Activated naive CD4-positive, alpha-beta T cell treated with anti-CD3 and anti-CD28 coated beads for 36 hours (primary cell): ENCODE measurements at regions not wholly inside any gene's neighbourhood (a gene's known extent, or its start where the extent isn't known, plus 50 kb on each side); places are given as distances from the start of the nearest gene placed in this dataset.

Experiments used
- CTCF ChIA-PET: fragments of 350-600 bp; sonication (Branson Sonifier 250); formaldehyde crosslinking; loops from one replicate; lab custom pipeline; 2021; ENCODE audit warnings: antibody characterized with exemption; lab: Charles Lee
- DNase-seq: peaks from one replicate; pipeline ENCODE4 v3.0.0-alpha.2; 2020
- H3K27ac Mint-ChIP-seq: one replicate; pipeline ENCODE4 v1.8.0; 2021; ENCODE audit warnings: mild to moderate bottlenecking, mixed read lengths
- H3K27me3 Mint-ChIP-seq: one replicate; pipeline ENCODE4 v1.8.0; 2021; ENCODE audit warnings: low read depth, mixed read lengths
- H3K36me3 Mint-ChIP-seq: one replicate; pipeline ENCODE4 v1.8.0; 2021; ENCODE audit warnings: low read depth, mixed read lengths
- H3K4me1 Mint-ChIP-seq: one replicate; pipeline ENCODE4 v1.8.0; 2021; ENCODE audit warnings: low read depth, mixed read lengths
- H3K4me3 Mint-ChIP-seq: one replicate; pipeline ENCODE4 v1.8.0; 2021; ENCODE audit warnings: mild to moderate bottlenecking, moderate library complexity, mixed read lengths
- H3K9me3 Mint-ChIP-seq: one replicate; pipeline ENCODE4 v1.8.0; 2021; ENCODE audit warnings: mixed read lengths
- intact Hi-C: fragments of 100-400 bp; cut with micrococcal nuclease; formaldehyde crosslinking; loops from one replicate; pipeline ENCODE4 v1.15.1; 2023

DNA sequence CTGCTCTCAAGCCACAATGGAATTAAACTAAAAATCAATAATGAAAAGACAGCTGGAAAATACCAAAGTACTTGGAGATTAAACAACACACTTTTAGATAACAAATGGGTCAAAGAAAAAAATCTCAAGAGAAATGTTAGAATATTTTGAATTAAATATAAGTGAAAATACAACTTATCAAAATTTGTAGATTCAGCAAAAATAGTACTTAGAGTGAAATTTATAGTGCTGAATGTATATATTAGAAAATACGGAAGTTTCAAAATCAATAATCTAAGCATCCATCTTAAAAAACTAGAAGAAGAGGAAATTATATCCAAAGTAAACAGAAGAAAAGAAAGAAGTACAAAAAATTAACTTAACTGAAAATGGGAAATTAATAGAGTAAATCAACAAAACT is 179.2 kb upstream of the CDH11 start:
- Mint-ChIP-seq H3K27me3 (no peaks in the 10 kb centered on the region), H3K27ac (no peak overlapping the region), H3K4me3 (no peak overlapping the region), H3K9me3 (peaks cover 5% of the 10 kb centered on the region), H3K36me3 (no peaks in the 10 kb centered on the region), H3K4me1 (no peaks in the 10 kb centered on the region)
- CTCF ChIA-PET: no interaction called here
- intact Hi-C loops: no loop called here
- DNase-seq: no peak

GRCh38 chr16:65297453-65297852 is 175.6 kb upstream of the CDH11 start:
- H3K36me3 Mint-ChIP-seq: no peaks in the 10 kb centered on the region
- intact Hi-C loops: no loop called here
- no peak overlapping the region for H3K4me3 Mint-ChIP-seq
- no peak overlapping the region for H3K27ac Mint-ChIP-seq
- CTCF ChIA-PET: no interaction called here
- H3K27me3 Mint-ChIP-seq: no peaks in the 10 kb centered on the region
- no peaks in the 10 kb centered on the region for H3K4me1 Mint-ChIP-seq
- H3K9me3 Mint-ChIP-seq: peaks cover 7% of the 10 kb centered on the region
- DNase-seq: no peak

GRCh38 chr16:65295527-65295926 is 173.7 kb upstream of the CDH11 start:
- no peaks in the 10 kb centered on the region for H3K36me3 Mint-ChIP-seq
- DNase-seq: no peak
- H3K27ac Mint-ChIP-seq: no peak overlapping the region
- H3K27me3 Mint-ChIP-seq: no peaks in the 10 kb centered on the region
- CTCF ChIA-PET: no interaction called here
- H3K9me3 Mint-ChIP-seq: peaks cover 11% of the 10 kb centered on the region
- H3K4me1 Mint-ChIP-seq: no peaks in the 10 kb centered on the region
- intact Hi-C loops: no loop called here
- H3K4me3 Mint-ChIP-seq: no peak overlapping the region

DNA sequence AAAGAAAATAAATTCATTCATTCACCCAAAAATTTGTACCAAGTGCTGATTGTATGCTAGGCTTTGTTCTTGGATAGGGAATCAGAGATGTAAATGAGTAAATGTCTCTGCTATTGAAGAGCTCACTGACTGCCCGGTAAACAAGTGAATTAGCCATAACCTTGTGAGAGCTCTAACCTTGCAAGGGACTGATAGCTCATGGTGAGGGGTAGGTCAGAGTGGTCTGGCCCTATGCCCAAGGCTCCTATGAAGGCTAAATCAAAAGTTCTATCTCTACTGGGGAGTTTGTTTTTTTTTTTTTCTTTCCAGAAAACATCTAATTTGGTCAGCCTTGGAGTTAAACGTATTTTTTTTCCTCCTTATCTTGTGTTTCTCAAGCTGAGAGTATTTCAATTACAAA is 172.8 kb upstream of the CDH11 start:
- H3K4me1 Mint-ChIP-seq: no peaks in the 10 kb centered on the region
- peaks cover 11% of the 10 kb centered on the region for H3K9me3 Mint-ChIP-seq
- no peaks in the 10 kb centered on the region for H3K36me3 Mint-ChIP-seq
- no peak overlapping the region for H3K27ac Mint-ChIP-seq
- CTCF ChIA-PET: no interaction called here
- H3K27me3 Mint-ChIP-seq: no peaks in the 10 kb centered on the region
- no peak overlapping the region for H3K4me3 Mint-ChIP-seq
- intact Hi-C loops: no loop called here
- no peak for DNase-seq

DNA sequence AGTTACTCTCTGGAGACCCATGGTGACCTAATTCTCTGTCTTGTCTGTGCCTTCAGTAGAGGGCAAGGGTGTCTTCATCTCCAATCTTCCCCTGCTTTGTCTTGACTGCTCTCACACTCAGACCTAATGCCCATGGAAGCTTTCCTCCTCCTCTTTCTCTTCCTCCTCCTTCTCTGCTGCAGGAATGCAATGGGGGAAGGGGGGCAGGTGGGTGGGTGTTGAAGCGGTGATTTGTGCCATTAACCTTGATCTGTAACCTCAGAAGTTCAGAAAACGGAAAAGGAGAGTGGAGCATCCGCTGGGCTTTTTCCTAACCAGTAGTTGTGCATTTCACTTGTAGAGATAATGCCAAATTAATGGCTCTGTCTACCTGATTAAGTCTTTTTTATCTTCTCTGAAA is 172.3 kb upstream of the CDH11 start:
- DNase-seq: no peak
- Mint-ChIP-seq H3K36me3 (no peaks in the 10 kb centered on the region), H3K9me3 (peaks cover 11% of the 10 kb centered on the region), H3K27me3 (no peaks in the 10 kb centered on the region), H3K4me3 (no peak overlapping the region), H3K4me1 (no peaks in the 10 kb centered on the region), H3K27ac (no peak overlapping the region)
- intact Hi-C loops: no loop called here
- CTCF ChIA-PET: no interaction called here

DNA sequence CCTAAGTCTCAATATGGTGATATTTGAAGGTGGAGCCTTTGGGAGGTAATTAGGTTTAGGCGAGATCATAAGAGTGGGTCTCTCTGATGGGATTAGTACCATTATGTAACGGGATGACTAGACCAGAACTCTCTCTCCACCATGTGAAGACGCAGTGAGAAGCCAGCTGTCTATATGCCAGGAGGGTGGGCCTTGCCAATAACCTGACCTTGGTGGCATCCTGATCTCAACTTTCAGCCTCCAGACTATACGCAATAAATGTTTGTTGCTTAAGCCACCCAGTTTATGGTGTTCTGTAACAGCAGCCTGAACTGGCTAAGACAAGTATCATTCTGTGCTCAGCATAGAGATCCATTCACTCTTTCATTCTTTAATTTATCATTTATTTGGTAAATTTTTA is 167.2 kb upstream of the CDH11 start:
- H3K27ac Mint-ChIP-seq: no peak overlapping the region
- intact Hi-C loops: no loop called here
- H3K9me3 Mint-ChIP-seq: peaks cover 8% of the 10 kb centered on the region
- H3K36me3 Mint-ChIP-seq: no peaks in the 10 kb centered on the region
- H3K4me3 Mint-ChIP-seq: no peak overlapping the region
- DNase-seq: no peak
- H3K27me3 Mint-ChIP-seq: no peaks in the 10 kb centered on the region
- H3K4me1 Mint-ChIP-seq: no peaks in the 10 kb centered on the region
- CTCF ChIA-PET: no interaction called here

DNA sequence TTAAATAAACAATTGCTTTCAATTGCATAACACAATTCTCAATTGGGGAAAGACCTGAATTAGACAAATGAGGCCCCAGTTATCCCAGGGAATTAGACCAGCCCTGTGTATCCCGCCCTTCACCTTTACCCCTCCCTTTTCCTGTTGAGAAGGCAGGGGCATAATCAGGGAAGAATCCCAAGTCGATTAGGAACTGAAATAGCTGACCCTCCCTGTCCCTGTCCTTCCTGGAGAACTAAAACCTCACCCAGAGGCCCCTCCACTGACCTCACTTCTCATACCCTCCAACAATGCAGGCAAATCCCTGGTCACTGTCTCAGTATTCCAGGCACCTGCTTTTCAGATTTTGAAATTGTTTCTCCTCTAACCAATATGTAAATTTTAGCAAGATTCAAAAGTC is 165.4 kb upstream of the CDH11 start:
- peaks cover 3% of the 10 kb centered on the region for H3K9me3 Mint-ChIP-seq
- no peak overlapping the region for H3K4me3 Mint-ChIP-seq
- no peak overlapping the region for H3K27ac Mint-ChIP-seq
- DNase-seq: no peak
- CTCF ChIA-PET: no interaction called here
- H3K27me3 Mint-ChIP-seq: no peaks in the 10 kb centered on the region
- intact Hi-C loops: no loop called here
- H3K4me1 Mint-ChIP-seq: no peaks in the 10 kb centered on the region
- no peaks in the 10 kb centered on the region for H3K36me3 Mint-ChIP-seq

DNA sequence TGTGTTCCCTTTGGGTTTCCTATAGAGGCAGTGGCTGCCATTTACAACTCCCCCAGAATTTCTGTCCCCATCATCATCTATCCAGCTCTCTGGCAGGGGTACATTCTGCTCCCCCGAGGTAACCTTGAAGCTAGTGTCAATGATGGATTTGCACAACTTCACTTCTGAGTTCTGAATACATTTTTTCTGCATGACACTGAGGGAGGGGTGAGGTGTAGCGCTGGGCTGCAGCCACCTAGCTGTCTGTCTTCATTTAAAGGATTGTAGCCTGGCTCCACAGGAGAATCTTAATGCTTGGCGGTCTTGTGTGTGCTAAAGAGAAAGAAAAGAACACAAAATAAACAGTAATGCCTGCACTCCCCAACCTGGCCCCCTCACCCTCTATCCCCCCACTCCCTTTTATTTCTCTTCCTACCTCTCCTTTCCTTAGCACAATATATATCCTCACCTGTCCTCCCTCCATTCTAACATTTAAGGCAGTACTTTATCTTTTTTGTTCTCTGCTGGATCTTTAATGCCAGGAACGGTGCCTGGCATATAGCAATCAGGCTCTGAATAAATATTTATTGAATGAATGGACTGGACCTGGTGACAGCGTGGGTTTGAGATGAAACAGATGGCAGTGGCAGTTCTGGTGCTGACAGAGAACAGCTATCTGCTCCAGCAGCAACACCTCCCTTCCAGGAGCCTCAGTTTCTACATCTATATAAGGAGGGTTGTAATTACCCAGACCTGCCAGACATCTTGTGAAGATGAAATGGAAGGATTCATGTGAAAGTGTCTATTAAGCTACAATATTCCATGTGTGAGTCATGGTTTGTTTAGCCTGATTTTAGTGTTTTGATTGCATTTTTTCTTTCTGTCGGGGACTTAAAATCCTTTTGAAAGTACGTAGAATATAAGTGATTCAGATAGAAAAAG is 163.5 kb upstream of the CDH11 start:
- intact Hi-C loops: no loop called here
- CTCF ChIA-PET: no interaction called here
- no peak for DNase-seq
- H3K9me3 Mint-ChIP-seq: no peaks in the 10 kb centered on the region
- H3K4me3 Mint-ChIP-seq: no peak overlapping the region
- no peaks in the 10 kb centered on the region for H3K4me1 Mint-ChIP-seq
- no peaks in the 10 kb centered on the region for H3K36me3 Mint-ChIP-seq
- H3K27me3 Mint-ChIP-seq: no peaks in the 10 kb centered on the region
- no peak overlapping the region for H3K27ac Mint-ChIP-seq

GRCh38 chr16:65284626-65285025 is 162.8 kb upstream of the CDH11 start:
- H3K27ac Mint-ChIP-seq: no peak overlapping the region
- intact Hi-C loops: no loop called here
- no peaks in the 10 kb centered on the region for H3K9me3 Mint-ChIP-seq
- CTCF ChIA-PET: no interaction called here
- no peak for DNase-seq
- no peaks in the 10 kb centered on the region for H3K4me1 Mint-ChIP-seq
- no peak overlapping the region for H3K4me3 Mint-ChIP-seq
- no peaks in the 10 kb centered on the region for H3K36me3 Mint-ChIP-seq
- H3K27me3 Mint-ChIP-seq: no peaks in the 10 kb centered on the region

DNA sequence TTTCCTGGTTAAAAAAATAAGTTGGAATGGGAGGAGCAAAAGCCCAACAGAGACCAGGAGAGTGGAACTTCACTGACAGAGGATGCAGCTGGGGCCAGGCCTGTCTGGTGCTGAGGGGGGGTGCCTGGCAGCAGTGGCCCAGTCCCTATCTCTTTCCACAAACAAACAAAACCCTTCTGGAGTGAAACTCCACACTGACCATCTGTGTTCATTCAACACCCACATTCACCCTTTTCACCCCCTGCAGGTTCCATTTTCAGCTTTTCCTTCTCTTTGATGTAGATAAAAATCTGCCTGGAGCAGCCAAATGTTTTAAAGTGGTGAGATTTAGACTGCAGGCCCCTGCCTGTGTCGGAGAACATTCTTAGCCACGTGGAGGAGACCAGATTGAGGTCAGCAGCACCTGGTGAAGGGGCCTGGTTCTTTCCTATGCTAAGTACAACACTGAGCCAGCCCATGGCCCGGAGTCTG is 161.4 kb upstream of the CDH11 start:
- no peaks in the 10 kb centered on the region for H3K9me3 Mint-ChIP-seq
- no peak for DNase-seq
- H3K27ac Mint-ChIP-seq: no peak overlapping the region
- no peaks in the 10 kb centered on the region for H3K36me3 Mint-ChIP-seq
- H3K4me1 Mint-ChIP-seq: no peaks in the 10 kb centered on the region
- H3K4me3 Mint-ChIP-seq: no peak overlapping the region
- no peaks in the 10 kb centered on the region for H3K27me3 Mint-ChIP-seq
- intact Hi-C loops: no loop called here
- CTCF ChIA-PET: no interaction called here

GRCh38 chr16:65281586-65281985 is 159.7 kb upstream of the CDH11 start:
- Mint-ChIP-seq H3K9me3 (peaks cover 7% of the 10 kb centered on the region), H3K27ac (no peak overlapping the region), H3K4me3 (no peak overlapping the region), H3K36me3 (no peaks in the 10 kb centered on the region), H3K4me1 (no peaks in the 10 kb centered on the region), H3K27me3 (no peaks in the 10 kb centered on the region)
- DNase-seq: no peak
- intact Hi-C loops: no loop called here
- CTCF ChIA-PET: no interaction called here

DNA sequence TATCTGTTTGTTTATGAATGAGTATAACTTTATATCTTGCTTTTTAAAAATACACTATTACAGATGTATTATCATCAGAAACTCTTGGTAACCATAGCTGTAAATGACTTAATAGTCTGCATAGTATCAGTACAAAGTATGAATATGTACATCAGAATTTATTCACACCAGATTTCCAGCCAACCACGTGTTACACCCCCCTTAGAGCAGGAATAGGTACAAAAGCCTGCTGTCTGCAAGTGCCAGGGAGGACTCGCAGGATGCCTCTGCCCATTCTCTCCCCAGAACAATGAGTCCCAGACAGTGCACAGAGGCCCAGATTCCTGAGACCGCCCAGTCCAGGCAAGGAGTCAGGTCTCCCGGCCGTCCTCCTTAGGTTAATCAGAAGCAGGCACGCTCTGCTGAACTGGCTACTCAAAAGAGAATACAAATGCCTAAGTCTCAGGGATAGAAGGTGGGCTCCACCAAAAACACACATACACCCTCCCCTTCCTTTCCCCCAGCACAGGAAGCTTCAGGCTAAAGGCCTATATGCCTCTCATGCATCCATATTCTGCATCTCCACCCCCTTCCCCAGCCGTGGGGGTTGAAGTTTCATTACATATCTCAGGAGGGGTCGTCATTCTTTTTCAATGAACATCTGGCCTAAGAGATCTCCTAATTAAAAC is 159.1 kb upstream of the CDH11 start:
- no peak for DNase-seq
- no peak overlapping the region for H3K27ac Mint-ChIP-seq
- no peak overlapping the region for H3K4me3 Mint-ChIP-seq
- H3K4me1 Mint-ChIP-seq: no peaks in the 10 kb centered on the region
- CTCF ChIA-PET: no interaction called here
- H3K27me3 Mint-ChIP-seq: no peaks in the 10 kb centered on the region
- H3K36me3 Mint-ChIP-seq: no peaks in the 10 kb centered on the region
- peaks cover 7% of the 10 kb centered on the region for H3K9me3 Mint-ChIP-seq
- intact Hi-C loops: no loop called here

DNA sequence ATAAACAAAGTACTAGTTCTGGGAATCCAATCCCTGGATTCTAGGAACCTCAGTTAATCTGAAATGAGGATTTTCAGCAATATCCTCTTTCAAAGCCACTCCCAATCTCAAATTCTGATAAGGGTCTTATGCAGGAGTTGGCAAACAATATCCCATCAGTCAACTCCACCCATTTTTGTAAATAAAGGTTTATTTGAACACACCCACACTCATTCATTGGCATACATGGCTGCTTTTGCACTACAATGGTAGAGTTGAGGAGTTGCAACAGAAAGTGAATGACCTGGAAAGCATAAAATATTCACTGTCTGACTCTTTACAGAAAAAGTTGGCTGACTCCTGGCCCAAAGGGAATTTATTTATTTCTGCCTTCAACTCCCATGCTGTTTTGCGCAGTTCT is 157.7 kb upstream of the CDH11 start:
- no peak for DNase-seq
- Mint-ChIP-seq H3K27me3 (no peaks in the 10 kb centered on the region), H3K4me3 (no peak overlapping the region), H3K27ac (no peak overlapping the region), H3K36me3 (no peaks in the 10 kb centered on the region), H3K9me3 (peaks cover 7% of the 10 kb centered on the region), H3K4me1 (no peaks in the 10 kb centered on the region)
- CTCF ChIA-PET: no interaction called here
- intact Hi-C loops: no loop called here
